HG03095 (cell line): ENCODE measurements at regions not wholly inside any gene's neighbourhood (a gene's known extent, or its start where the extent isn't known, plus 50 kb on each side); places are given as distances from the start of the nearest gene placed in this dataset.

ENCODE experiments used
- ATAC-seq: cut with Tn5 transposase; IDR thresholded peaks from one replicate; pipeline ENCODE4 v1.9.1; 2021; ENCODE audit warnings: moderate library complexity; ENCODE audit not compliant: unreplicated experiment

GRCh38 chr2:9156483-9156882 lies 50.1 kb upstream of the ASAP2 start:
- no peak for ATAC-seq

- no peak for ATAC-seq
These were observed 52.6 kb upstream of the ASAP2 start for GRCh38 chr2:9154061-9154460.

GRCh38 chr2:9153643-9153980 lies 53.0 kb upstream of the ASAP2 start:
- ATAC-seq, result no peak

GRCh38 chr2:9152975-9153642 lies 53.5 kb upstream of the ASAP2 start:
- no peak for ATAC-seq

- ATAC-seq, result no peak
These were observed 55.7 kb upstream of the ASAP2 start for GRCh38 chr2:9150906-9151305.

- no peak for ATAC-seq
These were observed 56.1 kb upstream of the ASAP2 start for GRCh38 chr2:9150568-9150900.

GRCh38 chr2:9149726-9150567 lies 56.7 kb upstream of the ASAP2 start:
- no peak for ATAC-seq

GRCh38 chr2:9149388-9149660 lies 57.3 kb upstream of the ASAP2 start:
- no peak for ATAC-seq

GRCh38 chr2:9146646-9147045 lies 60.0 kb upstream of the ASAP2 start:
- ATAC-seq, result no peak

GRCh38 chr2:9145752-9146430 lies 60.7 kb upstream of the ASAP2 start:
- no peak for ATAC-seq

- no peak for ATAC-seq
These were observed 61.4 kb upstream of the ASAP2 start for GRCh38 chr2:9145109-9145751.

- no peak for ATAC-seq
These were observed 62.0 kb upstream of the ASAP2 start for GRCh38 chr2:9144617-9145016.

GRCh38 chr2:9144046-9144445 lies 62.6 kb upstream of the ASAP2 start:
- no peak for ATAC-seq

GRCh38 chr2:9143264-9143815 lies 63.3 kb upstream of the ASAP2 start:
- ATAC-seq, result no peak

GRCh38 chr2:9142551-9143263 lies 63.9 kb upstream of the ASAP2 start:
- ATAC-seq, result peak; percentile 84

- ATAC-seq, result no peak
These were observed 64.7 kb upstream of the ASAP2 start for GRCh38 chr2:9141706-9142460.

GRCh38 chr2:9141091-9141667 lies 65.4 kb upstream of the ASAP2 start:
- no peak for ATAC-seq

GRCh38 chr2:9140645-9141044 lies 66.0 kb upstream of the ASAP2 start:
- ATAC-seq, result no peak

GRCh38 chr2:9139491-9140443 lies 66.8 kb upstream of the ASAP2 start:
- no peak for ATAC-seq
